ENCODE measurements at regions not wholly inside any gene's neighbourhood (a gene's known extent, or its start where the extent isn't known, plus 50 kb on each side); places are given as distances from the start of the nearest gene placed in this dataset.

DNA sequence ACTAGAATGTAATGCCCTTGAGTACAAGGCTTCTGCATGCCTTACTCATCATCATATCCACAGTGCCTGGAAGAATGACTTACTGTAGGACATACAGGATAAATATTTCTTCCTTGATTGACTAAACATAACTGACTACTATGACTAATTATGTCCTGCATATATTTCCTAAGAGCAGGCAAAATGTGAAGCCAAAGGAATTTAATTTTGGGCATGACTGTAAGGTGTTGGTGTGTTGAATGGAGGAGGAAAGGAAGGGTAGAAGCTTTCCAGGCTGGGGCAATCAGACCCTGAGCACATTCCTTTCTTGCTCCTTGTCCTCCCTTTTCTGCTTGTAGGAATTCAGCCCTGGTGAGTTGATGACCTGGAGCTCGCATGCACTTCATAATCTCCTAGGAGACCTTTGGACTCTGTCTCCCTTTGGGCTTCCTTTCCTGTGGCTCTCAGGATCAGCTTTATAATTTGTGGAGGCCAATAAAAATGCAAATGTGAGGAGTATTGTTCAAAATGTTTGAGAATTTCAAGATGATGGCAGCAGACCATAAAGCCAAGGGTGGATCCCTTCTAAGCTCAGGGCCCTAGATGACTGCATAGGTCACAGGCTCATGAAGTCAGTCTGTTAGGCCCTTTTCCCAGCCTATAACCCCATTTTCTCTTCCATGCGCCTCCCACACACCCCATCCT, 174.0 kb downstream of the HMHB1 start:
- TF ChIP-seq, protein P1, sequence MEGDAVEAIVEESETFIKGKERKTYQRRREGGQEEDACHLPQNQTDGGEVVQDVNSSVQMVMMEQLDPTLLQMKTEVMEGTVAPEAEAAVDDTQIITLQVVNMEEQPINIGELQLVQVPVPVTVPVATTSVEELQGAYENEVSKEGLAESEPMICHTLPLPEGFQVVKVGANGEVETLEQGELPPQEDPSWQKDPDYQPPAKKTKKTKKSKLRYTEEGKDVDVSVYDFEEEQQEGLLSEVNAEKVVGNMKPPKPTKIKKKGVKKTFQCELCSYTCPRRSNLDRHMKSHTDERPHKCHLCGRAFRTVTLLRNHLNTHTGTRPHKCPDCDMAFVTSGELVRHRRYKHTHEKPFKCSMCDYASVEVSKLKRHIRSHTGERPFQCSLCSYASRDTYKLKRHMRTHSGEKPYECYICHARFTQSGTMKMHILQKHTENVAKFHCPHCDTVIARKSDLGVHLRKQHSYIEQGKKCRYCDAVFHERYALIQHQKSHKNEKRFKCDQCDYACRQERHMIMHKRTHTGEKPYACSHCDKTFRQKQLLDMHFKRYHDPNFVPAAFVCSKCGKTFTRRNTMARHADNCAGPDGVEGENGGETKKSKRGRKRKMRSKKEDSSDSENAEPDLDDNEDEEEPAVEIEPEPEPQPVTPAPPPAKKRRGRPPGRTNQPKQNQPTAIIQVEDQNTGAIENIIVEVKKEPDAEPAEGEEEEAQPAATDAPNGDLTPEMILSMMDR (IDR thresholded peaks at IDR 0.05), result no peak
- Histone ChIP-seq H3K36me3 (replicated peaks in 1 of 2; ENCODE audit: control insufficient read depth in 1 of 2, insufficient read depth in 2 of 2, low read length in 2 of 2) (no peaks in the 10 kb centered on the region), H2AFZ (ENCODE audit: insufficient read depth, low read depth, low read length, poor library complexity, severe bottlenecking) (no peak overlapping the region), H3K4me3 (replicated peaks in 1 of 3; ENCODE audit: low read depth in 2 of 3, low read length in 3 of 3) (no peak overlapping the region), H3K4me1 (ENCODE audit: control insufficient read depth in 1 of 2, insufficient read depth in 2 of 2, low read length in 2 of 2) (no peaks in the 10 kb centered on the region), H3K79me2 (ENCODE audit: insufficient read depth, low read length) (no peaks in the 10 kb centered on the region), H4K20me1 (ENCODE audit: insufficient read depth, low read length) (no peaks in the 10 kb centered on the region), H3K4me2 (replicated peaks; ENCODE audit: extremely low read depth, low read length, poor library complexity, severe bottlenecking) (no peak overlapping the region), H3K9ac (ENCODE audit: insufficient read depth, low read length, poor library complexity, severe bottlenecking) (no peak overlapping the region), H3K27me3 (ENCODE audit: control insufficient read depth in 2 of 2, insufficient read depth in 2 of 2, low read length in 2 of 2) (no peaks in the 10 kb centered on the region), H3K27ac (ENCODE audit: low read depth in 1 of 2, low read length in 2 of 2) (no peak overlapping the region), H3K9me3 (replicated peaks in 1 of 2; ENCODE audit: control insufficient read depth in 1 of 2, insufficient read depth in 1 of 2, low read length in 2 of 2) (no peaks in the 10 kb centered on the region)
- Mint-ChIP-seq H3K4me1 (no peaks in the 10 kb centered on the region), H3K36me3 (no peaks in the 10 kb centered on the region), H3K4me3 (no peak overlapping the region), H3K27me3 (ENCODE audit: low read depth in 3 of 3) (peaks cover 1 to 2% (median 2%) of the 10 kb centered on the region in 3 donors), H3K27ac (no peak overlapping the region), H3K9me3 (peaks cover 0 to 4% (median 0%) of the 10 kb centered on the region in 7 donors)
- intact Hi-C loops (cut with micrococcal nuclease), result no loop called here
- whole genome bisulfite sequencing (ENCODE audit: insufficient coverage), result 100% methylated on average over 1 of the region's 2 CpGs
- no peak for DNase-seq

DNA sequence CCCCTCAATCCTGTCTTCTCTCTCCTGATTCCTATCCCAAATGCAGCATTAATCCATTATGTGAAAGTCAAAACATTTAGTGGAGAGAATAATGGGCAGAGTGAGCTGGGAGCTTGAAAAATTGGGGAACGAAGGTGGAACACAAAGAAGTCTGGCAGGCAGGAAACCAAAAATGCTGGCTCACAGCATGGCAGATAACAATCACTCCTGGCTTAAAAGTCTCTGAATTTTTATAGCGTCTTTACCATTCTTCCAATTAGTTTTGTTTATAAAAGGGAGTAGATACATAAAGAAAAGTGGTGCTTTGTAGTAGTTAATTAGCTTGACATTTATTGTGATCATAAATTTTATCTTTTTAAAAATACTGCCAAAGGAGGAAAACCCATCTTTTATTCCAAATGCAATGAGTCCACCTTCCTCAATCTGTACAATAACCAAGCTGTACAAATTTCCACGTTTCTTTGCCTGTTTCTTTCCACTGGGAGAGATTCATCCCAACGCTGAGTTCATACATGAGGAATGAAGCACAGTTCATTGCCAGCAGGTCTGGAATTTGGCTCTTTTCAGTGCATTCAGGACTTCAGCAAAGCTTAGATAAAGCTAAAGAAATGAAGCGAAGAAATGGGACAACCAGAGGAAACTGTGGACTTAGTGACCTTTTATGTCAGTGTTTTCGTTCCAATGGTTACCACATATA, 174.7 kb downstream of the HMHB1 start:
- Histone ChIP-seq H3K36me3 (replicated peaks in 1 of 2; ENCODE audit: control insufficient read depth in 1 of 2, insufficient read depth in 2 of 2, low read length in 2 of 2) (no peaks in the 10 kb centered on the region), H3K9me3 (replicated peaks in 1 of 2; ENCODE audit: control insufficient read depth in 1 of 2, insufficient read depth in 1 of 2, low read length in 2 of 2) (no peaks in the 10 kb centered on the region), H3K27ac (ENCODE audit: low read depth in 1 of 2, low read length in 2 of 2) (no peak overlapping the region), H3K79me2 (ENCODE audit: insufficient read depth, low read length) (no peaks in the 10 kb centered on the region), H3K4me2 (replicated peaks; ENCODE audit: extremely low read depth, low read length, poor library complexity, severe bottlenecking) (no peak overlapping the region), H3K9ac (ENCODE audit: insufficient read depth, low read length, poor library complexity, severe bottlenecking) (no peak overlapping the region), H3K27me3 (ENCODE audit: control insufficient read depth in 2 of 2, insufficient read depth in 2 of 2, low read length in 2 of 2) (no peaks in the 10 kb centered on the region), H3K4me1 (ENCODE audit: control insufficient read depth in 1 of 2, insufficient read depth in 2 of 2, low read length in 2 of 2) (no peaks in the 10 kb centered on the region), H2AFZ (ENCODE audit: insufficient read depth, low read depth, low read length, poor library complexity, severe bottlenecking) (no peak overlapping the region), H3K4me3 (replicated peaks in 1 of 3; ENCODE audit: low read depth in 2 of 3, low read length in 3 of 3) (no peak overlapping the region), H4K20me1 (ENCODE audit: insufficient read depth, low read length) (no peaks in the 10 kb centered on the region)
- Mint-ChIP-seq H3K36me3 (no peaks in the 10 kb centered on the region), H3K27ac (no peak overlapping the region), H3K27me3 (ENCODE audit: low read depth in 3 of 3) (peaks cover 0 to 2% (median 1%) of the 10 kb centered on the region in 3 donors), H3K4me1 (no peaks in the 10 kb centered on the region), H3K4me3 (no peak overlapping the region), H3K9me3 (peaks cover 0 to 4% (median 0%) of the 10 kb centered on the region in 7 donors)
- 47% methylated on average over 3 of the region's 6 CpGs for WGBS (ENCODE audit: insufficient coverage)
- no peak for DNase-seq
- TF ChIP-seq, protein P1 (IDR thresholded peaks at IDR 0.05), result no peak
- intact Hi-C loops (cut with micrococcal nuclease), result no loop called here
